ENCODE measurements at regions not wholly inside any gene's neighbourhood (a gene's known extent, or its start where the extent isn't known, plus 50 kb on each side); places are given as distances from the start of the nearest gene placed in this dataset.

- H3K9me3 ChIP-seq, result no peaks in the 10 kb centered on the region
- 76% methylated on average over 9 of the region's 9 CpGs for WGBS, 2 donors
- intact Hi-C loops (cut with DNase I), result no loop called here
- DNase-seq, result no peak
- TF ChIP-seq CTCF (IDR thresholded peaks at IDR 0.05) (no peak), POLR2A (IDR thresholded peaks at IDR 0.05) (no peak)
- H3K4me1 ChIP-seq, result peaks cover 26 to 37% of the 10 kb centered on the region in 2 donors
- no peak overlapping the region for H3K27ac ChIP-seq
- H3K4me3 ChIP-seq (replicated peaks in 1 of 3), result no peak overlapping the region
- H3K27me3 ChIP-seq, result no peaks in the 10 kb centered on the region
- no peaks in the 10 kb centered on the region for H3K36me3 ChIP-seq
Observed at GRCh38 chr6:4611429-4612129, 164.6 kb upstream of the CDYL start.

- H3K27ac ChIP-seq, result peak overlapping the region; percentile 15 to 54 (median 47)
- 11 to 12% methylated on average over 7 of the region's 7 CpGs for WGBS, 2 donors
Observed at GRCh38 chr6:4610256-4610655, 165.9 kb upstream of the CDYL start.

GRCh38 chr6:4608361-4609115, 167.7 kb upstream of the CDYL start:
- WGBS, 2 donors, result 90 to 94% methylated on average over 23 of the region's 23 CpGs
- Histone ChIP-seq H3K36me3 (no peaks in the 10 kb centered on the region), H3K9me3 (no peaks in the 10 kb centered on the region), H3K27ac (peak overlapping the region in 1 of 3 donors; percentile 40), H3K4me3 (replicated peaks in 1 of 3) (no peak overlapping the region), H3K27me3 (no peaks in the 10 kb centered on the region), H3K4me1 (peaks cover 23 to 31% of the 10 kb centered on the region in 2 donors)
- no peak for DNase-seq
- intact Hi-C loops (cut with DNase I), result no loop called here
- TF ChIP-seq CTCF (IDR thresholded peaks at IDR 0.05) (no peak), POLR2A (IDR thresholded peaks at IDR 0.05) (no peak)

More at GRCh38 chr6:4610256-4610655, 165.9 kb upstream of the CDYL start:
- TF ChIP-seq CTCF (IDR thresholded peaks at IDR 0.05) (no peak), POLR2A (IDR thresholded peaks at IDR 0.05) (no peak)
- DNase-seq, result peak; percentile 75 to 82
- H3K36me3 ChIP-seq, result no peaks in the 10 kb centered on the region
- no peaks in the 10 kb centered on the region for H3K27me3 ChIP-seq
- H3K4me1 ChIP-seq, result peaks cover 23 to 31% of the 10 kb centered on the region in 2 donors
- no peak overlapping the region for H3K4me3 ChIP-seq (replicated peaks in 1 of 3)
- intact Hi-C loops (cut with DNase I), result no loop called here
- no peaks in the 10 kb centered on the region for H3K9me3 ChIP-seq

- intact Hi-C loops (cut with DNase I), result no loop called here
- Histone ChIP-seq H3K9me3 (no peaks in the 10 kb centered on the region), H3K4me3 (replicated peaks in 1 of 3) (no peak overlapping the region), H3K27me3 (no peaks in the 10 kb centered on the region), H3K36me3 (no peaks in the 10 kb centered on the region), H3K27ac (peak overlapping the region; percentile 40 to 76 (median 73)), H3K4me1 (peaks cover 23 to 31% of the 10 kb centered on the region in 2 donors)
- WGBS, 2 donors, result 87 to 91% methylated on average over 6 of the region's 6 CpGs
- TF ChIP-seq CTCF (IDR thresholded peaks at IDR 0.05), result no peak
- TF ChIP-seq POLR2A (IDR thresholded peaks at IDR 0.05), result no peak
- no peak for DNase-seq
Observed at GRCh38 chr6:4607793-4608192, 168.4 kb upstream of the CDYL start.
